ENCODE measurements at regions not wholly inside any gene's neighbourhood (a gene's known extent, or its start where the extent isn't known, plus 50 kb on each side); places are given as distances from the start of the nearest gene placed in this dataset.

- TF ChIP-seq, protein P1, sequence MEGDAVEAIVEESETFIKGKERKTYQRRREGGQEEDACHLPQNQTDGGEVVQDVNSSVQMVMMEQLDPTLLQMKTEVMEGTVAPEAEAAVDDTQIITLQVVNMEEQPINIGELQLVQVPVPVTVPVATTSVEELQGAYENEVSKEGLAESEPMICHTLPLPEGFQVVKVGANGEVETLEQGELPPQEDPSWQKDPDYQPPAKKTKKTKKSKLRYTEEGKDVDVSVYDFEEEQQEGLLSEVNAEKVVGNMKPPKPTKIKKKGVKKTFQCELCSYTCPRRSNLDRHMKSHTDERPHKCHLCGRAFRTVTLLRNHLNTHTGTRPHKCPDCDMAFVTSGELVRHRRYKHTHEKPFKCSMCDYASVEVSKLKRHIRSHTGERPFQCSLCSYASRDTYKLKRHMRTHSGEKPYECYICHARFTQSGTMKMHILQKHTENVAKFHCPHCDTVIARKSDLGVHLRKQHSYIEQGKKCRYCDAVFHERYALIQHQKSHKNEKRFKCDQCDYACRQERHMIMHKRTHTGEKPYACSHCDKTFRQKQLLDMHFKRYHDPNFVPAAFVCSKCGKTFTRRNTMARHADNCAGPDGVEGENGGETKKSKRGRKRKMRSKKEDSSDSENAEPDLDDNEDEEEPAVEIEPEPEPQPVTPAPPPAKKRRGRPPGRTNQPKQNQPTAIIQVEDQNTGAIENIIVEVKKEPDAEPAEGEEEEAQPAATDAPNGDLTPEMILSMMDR (conservative IDR thresholded peaks at IDR 0.05; ENCODE audit: low read length), result no peak
- no peak for TF ChIP-seq EZH2phosphoT487 (IDR thresholded peaks at IDR 0.05; ENCODE audit: borderline replicate concordance, low read depth, low read length)
Measured at GRCh38 chr14:59100205-59100604, 88.3 kb upstream of the DAAM1 start.

Measured in OCI-LY7 (cell line).